Liver (tissue), 3 donors: ENCODE measurements at regions not wholly inside any gene's neighbourhood (a gene's known extent, or its start where the extent isn't known, plus 50 kb on each side); places are given as distances from the start of the nearest gene placed in this dataset.

Experiments used
- ATF3 ChIP-seq: IDR thresholded peaks from 2 replicates; pipeline ENCODE4 v1.6.1; 2016; ENCODE audit warnings: antibody characterized with exemption
- CTCF ChIP-seq: fragments of 150-350 bp; IDR thresholded peaks from 2 replicates; pipeline ENCODE4 v1.5.1; 2017; ENCODE audit warnings: improper control_type of control experiment, low read depth, low read length; ENCODE audit not compliant: missing input control
- GABPA ChIP-seq, 2 donors: IDR thresholded peaks in 1 of 2; conservative IDR thresholded peaks in 1 of 2; 2 replicates each; pipeline ENCODE4 v1.6.1; 2016; ENCODE audit warnings: antibody characterized with exemption in 2 of 2, mild to moderate bottlenecking in 1 of 2, moderate library complexity in 1 of 2
- HNF4A ChIP-seq, 2 donors: conservative IDR thresholded peaks; 2 replicates each; pipeline ENCODE4 v1.6.1; 2016; ENCODE audit warnings: antibody characterized with exemption in 2 of 2, mild to moderate bottlenecking in 2 of 2
- HNF4G ChIP-seq: IDR thresholded peaks from 2 replicates; pipeline ENCODE4 v1.6.1; 2016; ENCODE audit warnings: antibody characterized with exemption
- RAD21 ChIP-seq, 2 donors: IDR thresholded peaks; 2 replicates each; pipeline ENCODE4 v1.6.1; 2016; ENCODE audit warnings: antibody characterized with exemption in 2 of 2, mild to moderate bottlenecking in 2 of 2
- REST ChIP-seq: IDR thresholded peaks from 2 replicates; pipeline ENCODE4 v1.6.1; 2016; ENCODE audit warnings: antibody characterized with exemption, mild to moderate bottlenecking
- SP1 ChIP-seq: IDR thresholded peaks from 2 replicates; pipeline ENCODE4 v1.6.1; 2018; ENCODE audit warnings: antibody characterized with exemption, mild to moderate bottlenecking
- YY1 ChIP-seq: IDR thresholded peaks from 2 replicates; pipeline ENCODE4 v1.6.1; 2016; ENCODE audit warnings: antibody characterized with exemption, mild to moderate bottlenecking
- ZBTB33 ChIP-seq: IDR thresholded peaks from 2 replicates; pipeline ENCODE4 v1.6.1; 2016; ENCODE audit warnings: antibody characterized with exemption
- donor health status: healthy.
- donor health status: healthy.

- TF ChIP-seq CTCF (no peak), GABPA (IDR thresholded peaks at IDR 0.05 in 1 of 2, conservative IDR thresholded peaks at IDR 0.05 in 1 of 2) (no peak), ATF3 (no peak), REST (no peak), YY1 (no peak), HNF4A (conservative IDR thresholded peaks at IDR 0.05) (no peak), RAD21 (IDR thresholded peaks at IDR 0.05) (no peak), HNF4G (no peak), ZBTB33 (no peak), SP1 (no peak)
Measured at GRCh38 chr2:56465491-56465890, 281.7 kb downstream of the CCDC85A start.
